H1 (cell line): ENCODE measurements at regions not wholly inside any gene's neighbourhood (a gene's known extent, or its start where the extent isn't known, plus 50 kb on each side); places are given as distances from the start of the nearest gene placed in this dataset.

Experiments
- CTCF ChIA-PET: fragments of 300-600 bp; sonication (Branson Sonifier 250); formaldehyde crosslinking; loops from one replicate; lab custom pipeline; 2021; ENCODE audit not compliant: partially characterized antibody; lab: Charles Lee
- POLR2A ChIA-PET: fragments of 300-600 bp; sonication (Branson Sonifier 250); formaldehyde crosslinking; loops from one replicate; lab custom pipeline; 2021; ENCODE audit warnings: inconsistent platforms; ENCODE audit not compliant: partially characterized antibody; lab: Charles Lee
- DNase-seq, 2 experiments: peaks; one replicate each; pipeline versions ENCODE4 v3.0.0 to v3.0.0-alpha.2; 2010 to 2022; ENCODE audit warnings: low spot score in 2 of 2, low read depth in 1 of 2, mixed read lengths in 1 of 2
- FAIRE-seq: peaks from 2 replicates; lab custom pipeline; 2011; peaks lifted over from hg19 to GRCh38; lab: Jason Lieb, UNC
- H2AFZ ChIP-seq: 2 replicates; pipeline ENCODE4 v1.8.1; 2012; ENCODE audit warnings: low read length, inconsistent platforms
- H2AK5ac ChIP-seq: 2 replicates; pipeline ENCODE4 v1.6.1; 2013; ENCODE audit warnings: low read depth, low read length
- H2BK120ac ChIP-seq: replicated peaks from 2 replicates; pipeline ENCODE3; 2013; ENCODE audit warnings: low read depth, low read length, inconsistent platforms
- H2BK12ac ChIP-seq: 2 replicates; pipeline ENCODE4 v1.6.1; 2013; ENCODE audit warnings: low read depth, low read length
- H2BK15ac ChIP-seq: 2 replicates; pipeline ENCODE4 v1.6.1; 2013; ENCODE audit warnings: low read length
- H2BK20ac ChIP-seq: 2 replicates; pipeline ENCODE4 v1.6.1; 2013; ENCODE audit warnings: low read length
- H2BK5ac ChIP-seq: 2 replicates; pipeline ENCODE4 v1.6.1; 2013; ENCODE audit warnings: low read depth, low read length
- H3K14ac ChIP-seq: 2 replicates; pipeline ENCODE4 v1.6.1; 2013; ENCODE audit warnings: inconsistent platforms; ENCODE audit not compliant: insufficient read length
- H3K18ac ChIP-seq: 2 replicates; pipeline ENCODE4 v1.6.1; 2013; ENCODE audit warnings: low read length; ENCODE audit errors: extremely low read depth
- H3K23ac ChIP-seq: 2 replicates; pipeline ENCODE4 v1.6.1; 2013; ENCODE audit warnings: inconsistent platforms; ENCODE audit not compliant: insufficient read length
- H3K23me2 ChIP-seq: 2 replicates; pipeline ENCODE4 v1.6.1; 2013; ENCODE audit warnings: low read depth, low read length
- H3K27ac ChIP-seq: 2 replicates; pipeline ENCODE4 v1.6.1; 2011; ENCODE audit warnings: low read depth, low read length, inconsistent platforms
- H3K27me3 ChIP-seq, 4 experiments: replicated peaks in 1 of 4; 1 replicate in 1 of 4; 2 replicates in 3 of 4; pipeline versions ENCODE4 v1.6.1 to v1.8.1; 2011 to 2013; ENCODE audit warnings: low read length in 3 of 4, mild to moderate bottlenecking in 3 of 4, inconsistent platforms in 2 of 4, mixed read lengths in 2 of 4, moderate library complexity in 1 of 4; ENCODE audit not compliant: control insufficient read depth in 3 of 4, insufficient read depth in 3 of 4; ENCODE audit errors: extremely low read depth in 1 of 4
- H3K36me3 ChIP-seq, 4 experiments: 2 replicates each; pipeline versions ENCODE4 v1.6.1 to v1.8.1; 2011 to 2013; ENCODE audit warnings: mild to moderate bottlenecking in 4 of 4, low read length in 3 of 4, moderate library complexity in 2 of 4, control low read depth in 1 of 4, inconsistent platforms in 1 of 4; ENCODE audit not compliant: insufficient read depth in 4 of 4, control insufficient read depth in 2 of 4
- H3K4ac ChIP-seq: replicated peaks from 2 replicates; pipeline ENCODE3; 2013; ENCODE audit warnings: low read length, low read depth, mixed read lengths, inconsistent platforms; ENCODE audit not compliant: insufficient read length
- H3K4me1 ChIP-seq, 4 experiments: replicated peaks in 1 of 4; 1 replicate in 1 of 4; 2 replicates in 3 of 4; pipeline versions ENCODE4 v1.6.1 to v1.8.1; 2011 to 2013; ENCODE audit warnings: low read length in 3 of 4, inconsistent platforms in 2 of 4, mixed read lengths in 1 of 4; ENCODE audit not compliant: insufficient read depth in 4 of 4, control insufficient read depth in 3 of 4
- H3K4me2 ChIP-seq, 2 experiments: 2 replicates each; pipeline versions ENCODE4 v1.6.1 to v1.8.1; 2011 to 2013; ENCODE audit warnings: low read depth in 2 of 2, low read length in 2 of 2, control low read depth in 1 of 2, inconsistent platforms in 1 of 2, mild to moderate bottlenecking in 1 of 2; ENCODE audit not compliant: insufficient read depth in 1 of 2
- H3K4me3 ChIP-seq, 4 experiments: fragments of 200-600, 300-600 bp in 1 of 4; sonication (generic), shearing (Covaris generic), sonication (Bioruptor Twin) in 1 of 4; 2 replicates each; pipeline versions ENCODE4 v1.5.1 to v1.8.1; 2011 to 2016; ENCODE audit warnings: low read length in 4 of 4, low read depth in 3 of 4, control low read depth in 2 of 4, inconsistent platforms in 2 of 4, mild to moderate bottlenecking in 2 of 4, mixed read lengths in 1 of 4, moderate library complexity in 1 of 4; ENCODE audit not compliant: insufficient read depth in 2 of 4; ENCODE audit errors: extremely low read depth in 1 of 4
- H3K56ac ChIP-seq: replicated peaks from 2 replicates; pipeline ENCODE3; 2013; ENCODE audit warnings: low read depth, mild to moderate bottlenecking, mixed read lengths, low read length, inconsistent platforms; ENCODE audit not compliant: insufficient read length
- H3K79me1 ChIP-seq: 2 replicates; pipeline ENCODE4 v1.6.1; 2013; ENCODE audit warnings: low read depth, low read length, control low read depth
- H3K79me2 ChIP-seq, 2 experiments: 2 replicates each; pipeline versions ENCODE4 v1.6.1 to v1.8.1; 2012 to 2013; ENCODE audit warnings: low read length in 2 of 2, mild to moderate bottlenecking in 2 of 2, inconsistent platforms in 1 of 2; ENCODE audit not compliant: insufficient read depth in 2 of 2, control insufficient read depth in 1 of 2
- H3K9ac ChIP-seq, 4 experiments: replicated peaks in 1 of 4; 1 replicate in 1 of 4; 2 replicates in 3 of 4; pipeline versions ENCODE4 v1.6.1 to v1.8.1; 2011 to 2013; ENCODE audit warnings: low read depth in 3 of 4, low read length in 3 of 4, control low read depth in 2 of 4, mild to moderate bottlenecking in 2 of 4, moderate library complexity in 2 of 4, inconsistent platforms in 1 of 4; ENCODE audit errors: extremely low read depth in 1 of 4
- H3K9me3 ChIP-seq, 2 experiments: 2 replicates each; pipeline versions ENCODE4 v1.6.1 to v1.8.1; 2012 to 2013; ENCODE audit warnings: mild to moderate bottlenecking in 2 of 2, moderate library complexity in 2 of 2, control low read depth in 1 of 2, inconsistent platforms in 1 of 2, low read depth in 1 of 2, low read length in 1 of 2, mixed read lengths in 1 of 2; ENCODE audit not compliant: insufficient read depth in 2 of 2
- H4K20me1 ChIP-seq, 2 experiments: replicated peaks in 1 of 2; 2 replicates each; pipeline versions ENCODE3 to v1.8.1; 2011 to 2013; ENCODE audit warnings: inconsistent platforms in 2 of 2, low read length in 2 of 2, mild to moderate bottlenecking in 1 of 2; ENCODE audit not compliant: insufficient read depth in 2 of 2, control insufficient read depth in 1 of 2
- H4K5ac ChIP-seq: 2 replicates; pipeline ENCODE4 v1.6.1; 2013; ENCODE audit warnings: low read length, low read depth, mixed read lengths, inconsistent platforms; ENCODE audit not compliant: insufficient read length
- H4K8ac ChIP-seq: 2 replicates; pipeline ENCODE4 v1.8.0; 2013; ENCODE audit warnings: mild to moderate bottlenecking, moderate library complexity, low read length, inconsistent platforms; ENCODE audit not compliant: insufficient read depth; ENCODE audit errors: extremely low read depth
- H4K91ac ChIP-seq: replicated peaks from 2 replicates; pipeline ENCODE3; 2013; ENCODE audit warnings: low read length, mixed read lengths, inconsistent platforms; ENCODE audit not compliant: insufficient read length
- BACH1 ChIP-seq: IDR thresholded peaks from 2 replicates; pipeline ENCODE4 v1.6.1; 2012; ENCODE audit warnings: low read length, improper control_type of control experiment
- BCL11A ChIP-seq, 2 experiments: IDR thresholded peaks; one replicate each; pipeline ENCODE4 v1.6.1; 2011; ENCODE audit warnings: low read depth in 2 of 2, low read length in 2 of 2, mild to moderate bottlenecking in 2 of 2
- CHD2 ChIP-seq: IDR thresholded peaks from 2 replicates; pipeline ENCODE4 v1.6.1; 2012; ENCODE audit warnings: low read length, improper control_type of control experiment
- CREB1 ChIP-seq: IDR thresholded peaks from 2 replicates; pipeline ENCODE4 v1.6.1; 2012; ENCODE audit warnings: inconsistent platforms
- CTBP2 ChIP-seq: IDR thresholded peaks from 2 replicates; pipeline ENCODE4 v1.7.0; 2011; ENCODE audit warnings: borderline replicate concordance, mild to moderate bottlenecking, moderate library complexity, mixed read lengths, low read length; ENCODE audit not compliant: insufficient read depth, insufficient read length
- E2F6 ChIP-seq: IDR thresholded peaks from 2 replicates; pipeline ENCODE4 v1.6.1; 2012; ENCODE audit warnings: inconsistent platforms
- JUND ChIP-seq: IDR thresholded peaks from 2 replicates; pipeline ENCODE4 v1.6.1; 2011; ENCODE audit warnings: mild to moderate bottlenecking, improper control_type of control experiment, low read length
- KDM1A ChIP-seq: fragments of 200-600, 300-600 bp; sonication (generic); IDR thresholded peaks from 2 replicates; pipeline ENCODE4 v1.7.1; 2016; ENCODE audit warnings: mild to moderate bottlenecking, low read length, borderline replicate concordance
- MAFK ChIP-seq: IDR thresholded peaks from 2 replicates; pipeline ENCODE4 v1.6.1; 2012; ENCODE audit warnings: low read depth, mild to moderate bottlenecking, improper control_type of control experiment, low read length
- RAD21 ChIP-seq, 2 experiments: IDR thresholded peaks in 1 of 2; conservative IDR thresholded peaks in 1 of 2; 2 replicates each; pipeline ENCODE4 v1.6.1; 2011; ENCODE audit warnings: low read depth in 2 of 2, low read length in 2 of 2, improper control_type of control experiment in 1 of 2, inconsistent platforms in 1 of 2, mild to moderate bottlenecking in 1 of 2, moderate library complexity in 1 of 2
- SIN3A ChIP-seq, 2 experiments: IDR thresholded peaks in 1 of 2; conservative IDR thresholded peaks in 1 of 2; 2 replicates each; pipeline ENCODE4 v1.6.1; 2011 to 2012; ENCODE audit warnings: low read length in 2 of 2, improper control_type of control experiment in 1 of 2, low read depth in 1 of 2, mild to moderate bottlenecking in 1 of 2
- SP1 ChIP-seq: IDR thresholded peaks from 2 replicates; pipeline ENCODE4 v1.6.1; 2011; ENCODE audit warnings: low read depth, low read length
- SP2 ChIP-seq: IDR thresholded peaks from 2 replicates; pipeline ENCODE4 v1.6.1; 2012; ENCODE audit warnings: mild to moderate bottlenecking, low read length, inconsistent platforms
- WGBS, 2 experiments: shearing (Covaris generic) in 1 of 2; methylation state at CpG; one replicate each; pipeline versions ENCODE4 v1.1.6 to v1.1.7; 2013 to 2015; ENCODE audit warnings: low lambda C conversion rate in 2 of 2, mixed read lengths in 2 of 2, inconsistent platforms in 1 of 2, low coverage in 1 of 2, missing lambda C conversion rate in 1 of 2; ENCODE audit not compliant: insufficient replicate concordance in 2 of 2, insufficient coverage in 1 of 2, insufficient read length in 1 of 2; ENCODE audit errors: extremely low coverage in 1 of 2, missing lambda C conversion rate in 1 of 2; 5-methylcytosine and 5-hydroxymethylcytosine counted together

- no peak overlapping the region for H3K14ac ChIP-seq
- H3K4ac ChIP-seq, result no peak overlapping the region
- no peak overlapping the region for H2AK5ac ChIP-seq
- FAIRE-seq, result no peak
- no peak overlapping the region for H3K4me2 ChIP-seq
- WGBS, 2 experiments, result 73% methylated on average over 1 of the region's 1 CpG; no CpG with 5 or more reads in 1 of the 2 experiments
- H3K4me1 ChIP-seq, result no peaks in the 10 kb centered on the region
- H3K9ac ChIP-seq, result no peak overlapping the region
- no peak overlapping the region for H2AFZ ChIP-seq
- H4K20me1 ChIP-seq, result no peaks in the 10 kb centered on the region
- no peaks in the 10 kb centered on the region for H3K23me2 ChIP-seq
- H3K18ac ChIP-seq, result no peak overlapping the region
- H3K23ac ChIP-seq, result no peak overlapping the region
- no peaks in the 10 kb centered on the region for H3K79me1 ChIP-seq
- no peaks in the 10 kb centered on the region for H3K27me3 ChIP-seq
- no peak overlapping the region for H2BK5ac ChIP-seq
- no peak overlapping the region for H2BK15ac ChIP-seq
- H3K79me2 ChIP-seq, result no peaks in the 10 kb centered on the region
- H3K56ac ChIP-seq, result no peak overlapping the region
- H3K9me3 ChIP-seq, result peaks cover 0 to 2% of the 10 kb centered on the region in 2 experiments; a peak in 1 of 4 replicates
- ChIA-PET CTCF (interaction anchor here (1.8 kb wide), 1 partner anchor 10 kb away, joined by 6 read pairs; no protein-coding TSS in a partner anchor), POLR2A (no interaction called here)
- no peak overlapping the region for H2BK20ac ChIP-seq
- no peak overlapping the region for H4K8ac ChIP-seq
- no peaks in the 10 kb centered on the region; a peak in 1 of 8 replicates for H3K36me3 ChIP-seq
- no peak overlapping the region for H4K91ac ChIP-seq
- DNase-seq, result no peak
- H3K27ac ChIP-seq, result no peak overlapping the region
- H2BK120ac ChIP-seq, result no peak overlapping the region
- H3K4me3 ChIP-seq, result no peak overlapping the region
- no peak overlapping the region for H2BK12ac ChIP-seq
- no peak overlapping the region for H4K5ac ChIP-seq
- TF ChIP-seq CHD2 (no peak), RAD21 (IDR thresholded peaks at IDR 0.05 in 1 of 2, conservative IDR thresholded peaks at IDR 0.05 in 1 of 2; ENCODE audit: low read depth in 2 of 2, low read length in 2 of 2) (no peak), KDM1A (no peak), CTBP2 (no peak), SP1 (no peak), SP2 (no peak), BCL11A (IDR thresholded peaks at IDR 0.05; ENCODE audit: low read depth in 2 of 2, low read length in 2 of 2) (no peak), BACH1 (no peak), SIN3A (conservative IDR thresholded peaks at IDR 0.05 in 1 of 2, IDR thresholded peaks at IDR 0.05 in 1 of 2; ENCODE audit: low read depth in 1 of 2, low read length in 2 of 2) (no peak), E2F6 (no peak), MAFK (no peak), JUND (no peak), CREB1 (no peak)
Observed at GRCh38 chr6:105825210-105825609, 260.9 kb upstream of the PRDM1 start.
